ENCODE measurements at regions not wholly inside any gene's neighbourhood (a gene's known extent, or its start where the extent isn't known, plus 50 kb on each side); places are given as distances from the start of the nearest gene placed in this dataset.
A peak's percentile ranks its signal among the peaks of the same experiment; 100 is the strongest.

DNA sequence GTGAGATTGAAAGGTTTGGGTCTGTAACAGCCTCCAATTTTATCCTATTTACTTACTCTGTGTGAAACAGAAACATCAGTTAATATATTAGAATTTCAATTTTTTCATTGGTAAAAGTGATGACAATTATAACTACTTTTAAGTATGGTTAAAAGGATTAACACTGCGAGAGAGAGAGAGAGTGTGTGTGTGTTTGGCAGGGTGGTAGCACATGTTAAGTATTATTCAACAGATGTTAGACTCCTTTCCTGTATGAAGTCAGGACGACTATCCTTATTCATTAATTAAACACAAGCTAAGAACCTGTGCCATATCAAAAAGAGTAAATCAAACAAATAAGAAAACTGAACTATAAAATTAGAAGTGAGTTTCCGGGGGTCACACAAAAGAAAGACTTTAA is 662.5 kb downstream of the PLPP3 start:
- Histone ChIP-seq H3K9me3 (ENCODE audit: control insufficient read depth, insufficient read depth, low read depth, low read length) (no peaks in the 10 kb centered on the region), H2AFZ (ENCODE audit: low read length) (no peak overlapping the region), H3K27me3 (ENCODE audit: control insufficient read depth, insufficient read depth, low read length) (no peaks in the 10 kb centered on the region), H3K4me3 (replicated peaks in 1 of 4; ENCODE audit: control extremely low read depth in 1 of 4, insufficient read depth in 1 of 4, low read depth in 3 of 4, low read length in 4 of 4) (no peak overlapping the region), H4K20me1 (ENCODE audit: control insufficient read depth, extremely low read depth, insufficient read depth, low read length) (no peaks in the 10 kb centered on the region), H3K27ac (ENCODE audit: insufficient read depth, low read length) (no peak overlapping the region), H3K4me1 (ENCODE audit: control insufficient read depth, extremely low read depth, insufficient read depth, low read length) (no peaks in the 10 kb centered on the region), H3K4me2 (ENCODE audit: extremely low read depth, insufficient read depth, low read length) (no peak overlapping the region), H3K79me2 (ENCODE audit: control insufficient read depth, insufficient read depth, low read length) (no peaks in the 10 kb centered on the region), H3K9ac (ENCODE audit: insufficient read depth, low read length) (no peak overlapping the region), H3K36me3 (ENCODE audit: control insufficient read depth, insufficient read depth, low read length) (no peaks in the 10 kb centered on the region)
- TF ChIP-seq EZH2 (IDR thresholded peaks at IDR 0.05; ENCODE audit: low read length, missing control alignments): no peak
- TF ChIP-seq, protein P1, sequence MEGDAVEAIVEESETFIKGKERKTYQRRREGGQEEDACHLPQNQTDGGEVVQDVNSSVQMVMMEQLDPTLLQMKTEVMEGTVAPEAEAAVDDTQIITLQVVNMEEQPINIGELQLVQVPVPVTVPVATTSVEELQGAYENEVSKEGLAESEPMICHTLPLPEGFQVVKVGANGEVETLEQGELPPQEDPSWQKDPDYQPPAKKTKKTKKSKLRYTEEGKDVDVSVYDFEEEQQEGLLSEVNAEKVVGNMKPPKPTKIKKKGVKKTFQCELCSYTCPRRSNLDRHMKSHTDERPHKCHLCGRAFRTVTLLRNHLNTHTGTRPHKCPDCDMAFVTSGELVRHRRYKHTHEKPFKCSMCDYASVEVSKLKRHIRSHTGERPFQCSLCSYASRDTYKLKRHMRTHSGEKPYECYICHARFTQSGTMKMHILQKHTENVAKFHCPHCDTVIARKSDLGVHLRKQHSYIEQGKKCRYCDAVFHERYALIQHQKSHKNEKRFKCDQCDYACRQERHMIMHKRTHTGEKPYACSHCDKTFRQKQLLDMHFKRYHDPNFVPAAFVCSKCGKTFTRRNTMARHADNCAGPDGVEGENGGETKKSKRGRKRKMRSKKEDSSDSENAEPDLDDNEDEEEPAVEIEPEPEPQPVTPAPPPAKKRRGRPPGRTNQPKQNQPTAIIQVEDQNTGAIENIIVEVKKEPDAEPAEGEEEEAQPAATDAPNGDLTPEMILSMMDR (conservative IDR thresholded peaks at IDR 0.05 in 1 of 2, IDR thresholded peaks at IDR 0.05 in 1 of 2; ENCODE audit: low read depth in 1 of 2, low read length in 2 of 2): no peak
- no peak for DNase-seq (ENCODE audit: low read depth in 2 of 2)

DNA sequence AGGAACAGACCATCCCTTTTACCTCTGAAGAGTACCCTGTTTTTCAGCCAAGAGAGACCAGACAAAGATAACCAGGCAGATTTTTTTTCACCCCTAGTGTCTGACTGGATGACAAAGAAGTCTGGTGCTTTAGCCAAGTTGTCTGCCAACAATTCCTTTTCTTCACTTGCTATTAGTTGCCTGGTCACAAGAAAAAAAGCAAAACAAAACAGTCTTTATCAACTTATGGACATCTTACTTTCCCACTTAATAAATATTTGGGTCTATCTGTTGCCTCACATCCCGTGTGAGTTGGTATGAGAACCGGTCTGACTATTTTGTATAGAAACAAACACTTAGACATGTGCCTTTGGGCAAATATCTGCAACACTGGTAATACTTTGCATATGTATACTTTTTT is 662.9 kb downstream of the PLPP3 start:
- Histone ChIP-seq H3K9me3 (ENCODE audit: control insufficient read depth, insufficient read depth, low read depth, low read length) (no peaks in the 10 kb centered on the region), H3K79me2 (ENCODE audit: control insufficient read depth, insufficient read depth, low read length) (no peaks in the 10 kb centered on the region), H3K27me3 (ENCODE audit: control insufficient read depth, insufficient read depth, low read length) (no peaks in the 10 kb centered on the region), H3K4me2 (ENCODE audit: extremely low read depth, insufficient read depth, low read length) (no peak overlapping the region), H3K4me1 (ENCODE audit: control insufficient read depth, extremely low read depth, insufficient read depth, low read length) (no peaks in the 10 kb centered on the region), H2AFZ (ENCODE audit: low read length) (no peak overlapping the region), H3K4me3 (replicated peaks in 1 of 4; ENCODE audit: control extremely low read depth in 1 of 4, insufficient read depth in 1 of 4, low read depth in 3 of 4, low read length in 4 of 4) (no peak overlapping the region), H4K20me1 (ENCODE audit: control insufficient read depth, extremely low read depth, insufficient read depth, low read length) (no peaks in the 10 kb centered on the region), H3K36me3 (ENCODE audit: control insufficient read depth, insufficient read depth, low read length) (no peaks in the 10 kb centered on the region), H3K27ac (ENCODE audit: insufficient read depth, low read length) (no peak overlapping the region), H3K9ac (ENCODE audit: insufficient read depth, low read length) (no peak overlapping the region)
- peak; percentile 34 to 82 for DNase-seq (ENCODE audit: low read depth in 2 of 2)
- TF ChIP-seq, protein P1 (conservative IDR thresholded peaks at IDR 0.05 in 1 of 2, IDR thresholded peaks at IDR 0.05 in 1 of 2; ENCODE audit: low read depth in 1 of 2, low read length in 2 of 2): no peak
- no peak for TF ChIP-seq EZH2 (IDR thresholded peaks at IDR 0.05; ENCODE audit: low read length, missing control alignments)

DNA sequence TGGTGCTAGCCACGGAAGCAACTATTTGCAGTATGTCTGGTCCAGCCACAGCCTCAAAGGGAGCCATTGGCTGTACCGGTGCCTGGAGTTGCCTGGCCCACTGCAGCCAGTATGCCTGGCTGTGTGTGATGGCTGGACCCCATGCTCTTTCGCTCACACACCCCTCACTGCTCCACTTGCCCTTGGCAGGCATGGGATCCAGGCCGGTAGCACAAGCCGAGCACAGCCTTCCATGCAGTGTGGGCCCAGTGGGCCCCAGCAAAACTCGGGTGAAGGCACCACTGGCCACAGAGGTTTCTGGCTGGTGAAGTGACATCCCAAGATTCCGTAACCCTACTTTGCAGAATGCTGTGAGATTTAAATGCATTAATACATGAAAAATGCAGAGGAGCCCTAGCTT is 665.8 kb downstream of the PLPP3 start:
- H3K27ac ChIP-seq (ENCODE audit: insufficient read depth, low read length): no peak overlapping the region
- H4K20me1 ChIP-seq (ENCODE audit: control insufficient read depth, extremely low read depth, insufficient read depth, low read length): no peaks in the 10 kb centered on the region
- no peak overlapping the region for H3K9ac ChIP-seq (ENCODE audit: insufficient read depth, low read length)
- DNase-seq (ENCODE audit: low read depth in 2 of 2): no peak
- no peaks in the 10 kb centered on the region for H3K9me3 ChIP-seq (ENCODE audit: control insufficient read depth, insufficient read depth, low read depth, low read length)
- no peaks in the 10 kb centered on the region for H3K27me3 ChIP-seq (ENCODE audit: control insufficient read depth, insufficient read depth, low read length)
- TF ChIP-seq, protein P1 (conservative IDR thresholded peaks at IDR 0.05 in 1 of 2, IDR thresholded peaks at IDR 0.05 in 1 of 2; ENCODE audit: low read depth in 1 of 2, low read length in 2 of 2): no peak
- TF ChIP-seq EZH2 (IDR thresholded peaks at IDR 0.05; ENCODE audit: low read length, missing control alignments): no peak
- H2AFZ ChIP-seq (ENCODE audit: low read length): no peak overlapping the region
- no peaks in the 10 kb centered on the region for H3K79me2 ChIP-seq (ENCODE audit: control insufficient read depth, insufficient read depth, low read length)
- H3K4me2 ChIP-seq (ENCODE audit: extremely low read depth, insufficient read depth, low read length): no peak overlapping the region
- no peaks in the 10 kb centered on the region for H3K4me1 ChIP-seq (ENCODE audit: control insufficient read depth, extremely low read depth, insufficient read depth, low read length)
- H3K4me3 ChIP-seq (replicated peaks in 1 of 4; ENCODE audit: control extremely low read depth in 1 of 4, insufficient read depth in 1 of 4, low read depth in 3 of 4, low read length in 4 of 4): no peak overlapping the region
- H3K36me3 ChIP-seq (ENCODE audit: control insufficient read depth, insufficient read depth, low read length): no peaks in the 10 kb centered on the region
